Suprapubic skin (tissue), 4 donors: ENCODE measurements at regions not wholly inside any gene's neighbourhood (a gene's known extent, or its start where the extent isn't known, plus 50 kb on each side); places are given as distances from the start of the nearest gene placed in this dataset.

Source experiments
- DNase-seq, 2 donors: peaks; one replicate each; pipeline ENCODE4 v3.0.0-alpha.2; 2019; ENCODE audit warnings: low spot score in 2 of 2
- H3K27ac ChIP-seq: fragments of 200-600 bp; sonication (generic); one replicate; pipeline ENCODE4 v1.5.1; 2019
- H3K27me3 ChIP-seq: fragments of 200-600 bp; sonication (generic); one replicate; pipeline ENCODE4 v1.5.1; 2019
- H3K36me3 ChIP-seq: fragments of 200-600 bp; sonication (generic); one replicate; pipeline ENCODE4 v1.5.1; 2019
- H3K4me1 ChIP-seq: fragments of 200-600 bp; sonication (generic); one replicate; pipeline ENCODE4 v1.5.1; 2019
- H3K4me3 ChIP-seq: fragments of 200-600 bp; sonication (generic); one replicate; pipeline ENCODE4 v1.5.1; 2019; ENCODE audit warnings: mild to moderate bottlenecking
- H3K9me3 ChIP-seq: fragments of 200-600 bp; sonication (generic); one replicate; pipeline ENCODE4 v1.5.1; 2019
- CTCF ChIP-seq, 2 donors: fragments of 200-600 bp in 1 of 2; fragments of 450-650 bp in 1 of 2; sonication (generic) in 1 of 2; IDR thresholded peaks; one replicate each; pipeline ENCODE4 v1.5.1; 2016 to 2019; ENCODE audit warnings: antibody characterized with exemption in 2 of 2, mild to moderate bottlenecking in 1 of 2, moderate library complexity in 1 of 2
- EP300 ChIP-seq: sonication (generic); formaldehyde crosslinking; IDR thresholded peaks from one replicate; pipeline ENCODE4 v1.6.1; 2017; ENCODE audit warnings: antibody characterized with exemption
- POLR2A ChIP-seq, 2 donors: fragments of 450-650 bp; IDR thresholded peaks; one replicate each; pipeline ENCODE4 v1.6.1; 2017; ENCODE audit warnings: antibody characterized with exemption in 2 of 2, mild to moderate bottlenecking in 2 of 2, moderate library complexity in 2 of 2
- POLR2AphosphoS5 ChIP-seq, 3 donors: sonication (generic); formaldehyde crosslinking; IDR thresholded peaks; one replicate each; pipeline ENCODE4 v1.6.1; 2017; ENCODE audit warnings: antibody characterized with exemption in 3 of 3
- WGBS: methylation state at CpG from one replicate; pipeline ENCODE4 v1.1.5; 2018; 5-methylcytosine and 5-hydroxymethylcytosine counted together

GRCh38 chr6:169339731-169340309 lies 86.2 kb upstream of the THBS2 start:
- no peaks in the 10 kb centered on the region for H3K27me3 ChIP-seq
- H3K9me3 ChIP-seq: no peaks in the 10 kb centered on the region
- no peaks in the 10 kb centered on the region for H3K36me3 ChIP-seq
- no peak for DNase-seq
- WGBS: 46% methylated on average over 12 of the region's 12 CpGs
- no peak overlapping the region for H3K4me3 ChIP-seq
- TF ChIP-seq POLR2AphosphoS5 (IDR thresholded peaks at IDR 0.05) (no peak), CTCF (IDR thresholded peaks at IDR 0.05) (no peak), EP300 (no peak), POLR2A (IDR thresholded peaks at IDR 0.05) (no peak)
- H3K4me1 ChIP-seq: peaks cover 47% of the 10 kb centered on the region
- H3K27ac ChIP-seq: peak overlapping the region; percentile 44

GRCh38 chr6:169339025-169339424 lies 85.4 kb upstream of the THBS2 start:
- peak overlapping the region; percentile 44 for H3K27ac ChIP-seq
- H3K4me1 ChIP-seq: peaks cover 39% of the 10 kb centered on the region
- TF ChIP-seq CTCF (IDR thresholded peaks at IDR 0.05) (no peak), EP300 (no peak), POLR2A (IDR thresholded peaks at IDR 0.05) (no peak), POLR2AphosphoS5 (IDR thresholded peaks at IDR 0.05) (no peak)
- no peaks in the 10 kb centered on the region for H3K36me3 ChIP-seq
- no peaks in the 10 kb centered on the region for H3K9me3 ChIP-seq
- no peak overlapping the region for H3K4me3 ChIP-seq
- no peaks in the 10 kb centered on the region for H3K27me3 ChIP-seq
- WGBS: 80% methylated on average over 9 of the region's 9 CpGs
- no peak for DNase-seq

- peak overlapping the region; percentile 46 for H3K27ac ChIP-seq
- peaks cover 29% of the 10 kb centered on the region for H3K4me1 ChIP-seq
- H3K9me3 ChIP-seq: no peaks in the 10 kb centered on the region
- TF ChIP-seq CTCF (IDR thresholded peaks at IDR 0.05) (no peak), POLR2A (IDR thresholded peaks at IDR 0.05) (peak in 1 of 2 donors; percentile 32), POLR2AphosphoS5 (IDR thresholded peaks at IDR 0.05) (no peak), EP300 (no peak)
- H3K4me3 ChIP-seq: no peak overlapping the region
- no peaks in the 10 kb centered on the region for H3K27me3 ChIP-seq
- DNase-seq: no peak
- H3K36me3 ChIP-seq: no peaks in the 10 kb centered on the region
- WGBS: 66% methylated on average over 9 of the region's 11 CpGs
Measured at GRCh38 chr6:169337886-169338445, 84.3 kb upstream of the THBS2 start.

- H3K36me3 ChIP-seq: no peaks in the 10 kb centered on the region
Measured at GRCh38 chr6:169335301-169335700, 81.7 kb upstream of the THBS2 start.

More at GRCh38 chr6:169335301-169335700, 81.7 kb upstream of the THBS2 start:
- DNase-seq: no peak
- WGBS: 61% methylated on average over 4 of the region's 4 CpGs
- Histone ChIP-seq H3K27me3 (no peaks in the 10 kb centered on the region), H3K4me1 (peaks cover 5% of the 10 kb centered on the region), H3K4me3 (no peak overlapping the region), H3K9me3 (no peaks in the 10 kb centered on the region), H3K27ac (no peak overlapping the region)
- TF ChIP-seq POLR2A (IDR thresholded peaks at IDR 0.05) (no peak), CTCF (IDR thresholded peaks at IDR 0.05) (no peak), POLR2AphosphoS5 (IDR thresholded peaks at IDR 0.05) (no peak), EP300 (no peak)
